Choroid plexus epithelial cell (primary cell): ENCODE measurements at regions not wholly inside any gene's neighbourhood (a gene's known extent, or its start where the extent isn't known, plus 50 kb on each side); places are given as distances from the start of the nearest gene placed in this dataset.

Experiments
- DNase-seq: peaks from one replicate; pipeline ENCODE4 v3.0.0-alpha.2; 2010; ENCODE audit warnings: low read depth
- H3K4me3 ChIP-seq: 2 replicates; pipeline ENCODE4 v1.5.1; 2011; ENCODE audit warnings: low read depth, mild to moderate bottlenecking, control low read depth, low read length, moderate library complexity
- CTCF ChIP-seq: conservative IDR thresholded peaks from 2 replicates; pipeline ENCODE4 v1.5.1; 2011; ENCODE audit warnings: low read depth, mild to moderate bottlenecking, control low read depth, inconsistent platforms, low read length, moderate library complexity

GRCh38 chr13:78298657-78299056 lies 304.7 kb downstream of the POU4F1 start:
- no peak overlapping the region for H3K4me3 ChIP-seq
- no peak for TF ChIP-seq CTCF
- no peak for DNase-seq

- no peak for TF ChIP-seq CTCF
- H3K4me3 ChIP-seq, result no peak overlapping the region
- DNase-seq, result no peak
These were observed 316.6 kb downstream of the POU4F1 start for GRCh38 chr13:78286748-78287147.

- no peak for DNase-seq
These were observed 338.3 kb downstream of the POU4F1 start for GRCh38 chr13:78265098-78265497.

GRCh38 chr13:78258304-78258703 lies 339.7 kb upstream of the EDNRB start:
- H3K4me3 ChIP-seq, result no peak overlapping the region
- TF ChIP-seq CTCF, result no peak
- no peak for DNase-seq

More at GRCh38 chr13:78265098-78265497, 338.3 kb downstream of the POU4F1 start:
- no peak overlapping the region for H3K4me3 ChIP-seq
- no peak for TF ChIP-seq CTCF

- no peak overlapping the region for H3K4me3 ChIP-seq
- no peak for TF ChIP-seq CTCF
- no peak for DNase-seq
These were observed 337.9 kb upstream of the EDNRB start for GRCh38 chr13:78256484-78256883.

GRCh38 chr13:78254113-78254512 lies 335.5 kb upstream of the EDNRB start:
- H3K4me3 ChIP-seq, result no peak overlapping the region
- DNase-seq, result no peak
- TF ChIP-seq CTCF, result no peak

- no peak for TF ChIP-seq CTCF
- no peak for DNase-seq
- H3K4me3 ChIP-seq, result no peak overlapping the region
These were observed 328.7 kb upstream of the EDNRB start for GRCh38 chr13:78247362-78247761.
